MM.1S (cell line): ENCODE measurements at regions not wholly inside any gene's neighbourhood (a gene's known extent, or its start where the extent isn't known, plus 50 kb on each side); places are given as distances from the start of the nearest gene placed in this dataset.

Experiments used
- DNase-seq: peaks from one replicate; pipeline ENCODE4 v3.0.0-alpha.2; 2015
- H2AFZ ChIP-seq: fragments of 300-600 bp; sonication (generic); 2 replicates; pipeline ENCODE4 v1.6.0; 2016; ENCODE audit warnings: antibody characterized with exemption, low read length
- H3F3A ChIP-seq: fragments of 300-600 bp; sonication (generic); 2 replicates; pipeline ENCODE4 v1.6.1; 2016; ENCODE audit warnings: mild to moderate bottlenecking, antibody characterized with exemption, low read length, moderate library complexity, mixed read lengths; ENCODE audit not compliant: insufficient read depth
- H3K27ac ChIP-seq: fragments of 300-600 bp; sonication (generic); 2 replicates; pipeline ENCODE4 v1.5.1; 2016; ENCODE audit warnings: mild to moderate bottlenecking, low read length
- H3K27me3 ChIP-seq: fragments of 300-600 bp; sonication (generic); replicated peaks from 2 replicates; pipeline ENCODE4 v1.6.0; 2016; ENCODE audit warnings: low read length; ENCODE audit not compliant: insufficient read depth
- H3K36me3 ChIP-seq: fragments of 300-600 bp; sonication (generic); replicated peaks from 2 replicates; pipeline ENCODE4 v1.6.1; 2016; ENCODE audit warnings: mild to moderate bottlenecking, low read length, mixed read lengths; ENCODE audit not compliant: insufficient read depth
- H3K4me1 ChIP-seq: fragments of 300-600 bp; sonication (generic); 2 replicates; pipeline ENCODE4 v1.6.1; 2016; ENCODE audit warnings: low read length, mixed read lengths
- H3K4me2 ChIP-seq: fragments of 300-600 bp; sonication (generic); 2 replicates; pipeline ENCODE4 v1.6.0; 2016; ENCODE audit warnings: low read depth, low read length
- H3K4me3 ChIP-seq: fragments of 300-600 bp; sonication (generic); 2 replicates; pipeline ENCODE4 v1.5.1; 2016; ENCODE audit warnings: low read length, mixed read lengths
- H3K79me2 ChIP-seq: fragments of 300-600 bp; sonication (generic); 2 replicates; pipeline ENCODE4 v1.6.1; 2016; ENCODE audit warnings: mixed run types, low read length, mixed read lengths
- H3K9ac ChIP-seq: fragments of 300-600 bp; sonication (generic); 2 replicates; pipeline ENCODE4 v1.6.1; 2016; ENCODE audit warnings: low read length, mixed read lengths
- H3K9me2 ChIP-seq: fragments of 300-600 bp; sonication (generic); replicated peaks from 2 replicates; pipeline ENCODE4 v1.6.1; 2016; ENCODE audit warnings: mild to moderate bottlenecking, low read length, mixed read lengths; ENCODE audit not compliant: insufficient read depth
- H3K9me3 ChIP-seq: fragments of 300-600 bp; sonication (generic); replicated peaks from 2 replicates; pipeline ENCODE4 v1.6.1; 2016; ENCODE audit warnings: mild to moderate bottlenecking, low read length, mixed read lengths; ENCODE audit not compliant: insufficient read depth
- H4K20me1 ChIP-seq: fragments of 300-600 bp; sonication (generic); 2 replicates; pipeline ENCODE4 v1.6.1; 2016; ENCODE audit warnings: mild to moderate bottlenecking, low read length, moderate library complexity, mixed read lengths; ENCODE audit not compliant: insufficient read depth
- EZH2 ChIP-seq: fragments of 300-600 bp; sonication (generic); optimal IDR thresholded peaks from 2 replicates; pipeline ENCODE3; 2017; ENCODE audit warnings: low read depth, mild to moderate bottlenecking, antibody characterized with exemption, low read length, mixed read lengths
- EZH2phosphoT487 ChIP-seq: fragments of 300-600 bp; sonication (generic); IDR thresholded peaks from 2 replicates; pipeline ENCODE4 v1.6.1; 2018; ENCODE audit warnings: antibody characterized with exemption, low read length
- TF ChIP-seq, protein P1 (sequence below): fragments of 300-600 bp; sonication (generic); IDR thresholded peaks from 2 replicates; pipeline ENCODE4 v1.5.1; 2016; ENCODE audit warnings: antibody characterized with exemption, low read length, mixed read lengths

DNA sequence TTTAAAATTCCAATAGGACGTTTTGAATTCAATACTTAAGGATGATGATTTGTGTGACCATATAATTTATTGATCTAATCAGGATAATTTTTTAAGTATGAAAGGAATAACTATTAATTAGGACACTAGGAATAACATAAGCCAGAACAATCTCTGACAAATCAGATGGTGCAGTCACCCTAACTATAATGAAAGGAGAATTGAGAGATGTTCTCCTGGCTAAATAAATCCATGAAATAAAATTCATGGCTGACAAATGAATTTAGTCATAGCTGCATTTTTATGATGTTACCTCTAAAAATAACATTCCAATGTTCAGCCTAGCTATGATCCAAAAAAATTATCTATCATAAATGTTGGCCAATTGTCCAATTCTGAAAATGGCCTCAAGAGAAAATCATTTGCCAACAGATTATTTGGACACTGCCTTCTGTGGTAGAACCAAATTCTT is 190.6 kb upstream of the NEIL3 start:
- H3K9me2 ChIP-seq: no peaks in the 10 kb centered on the region
- no peak overlapping the region for H2AFZ ChIP-seq
- H3K36me3 ChIP-seq: no peaks in the 10 kb centered on the region
- H4K20me1 ChIP-seq: no peaks in the 10 kb centered on the region
- no peaks in the 10 kb centered on the region for H3K27me3 ChIP-seq
- no peaks in the 10 kb centered on the region for H3K4me1 ChIP-seq
- TF ChIP-seq EZH2: no peak
- no peak for TF ChIP-seq EZH2phosphoT487
- TF ChIP-seq, protein P1, sequence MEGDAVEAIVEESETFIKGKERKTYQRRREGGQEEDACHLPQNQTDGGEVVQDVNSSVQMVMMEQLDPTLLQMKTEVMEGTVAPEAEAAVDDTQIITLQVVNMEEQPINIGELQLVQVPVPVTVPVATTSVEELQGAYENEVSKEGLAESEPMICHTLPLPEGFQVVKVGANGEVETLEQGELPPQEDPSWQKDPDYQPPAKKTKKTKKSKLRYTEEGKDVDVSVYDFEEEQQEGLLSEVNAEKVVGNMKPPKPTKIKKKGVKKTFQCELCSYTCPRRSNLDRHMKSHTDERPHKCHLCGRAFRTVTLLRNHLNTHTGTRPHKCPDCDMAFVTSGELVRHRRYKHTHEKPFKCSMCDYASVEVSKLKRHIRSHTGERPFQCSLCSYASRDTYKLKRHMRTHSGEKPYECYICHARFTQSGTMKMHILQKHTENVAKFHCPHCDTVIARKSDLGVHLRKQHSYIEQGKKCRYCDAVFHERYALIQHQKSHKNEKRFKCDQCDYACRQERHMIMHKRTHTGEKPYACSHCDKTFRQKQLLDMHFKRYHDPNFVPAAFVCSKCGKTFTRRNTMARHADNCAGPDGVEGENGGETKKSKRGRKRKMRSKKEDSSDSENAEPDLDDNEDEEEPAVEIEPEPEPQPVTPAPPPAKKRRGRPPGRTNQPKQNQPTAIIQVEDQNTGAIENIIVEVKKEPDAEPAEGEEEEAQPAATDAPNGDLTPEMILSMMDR: no peak
- H3K79me2 ChIP-seq: no peaks in the 10 kb centered on the region
- H3K4me2 ChIP-seq: no peak overlapping the region
- no peak for DNase-seq
- no peaks in the 10 kb centered on the region for H3K9me3 ChIP-seq
- H3K9ac ChIP-seq: no peak overlapping the region
- no peaks in the 10 kb centered on the region for H3F3A ChIP-seq
- no peak overlapping the region for H3K4me3 ChIP-seq
- no peak overlapping the region for H3K27ac ChIP-seq

DNA sequence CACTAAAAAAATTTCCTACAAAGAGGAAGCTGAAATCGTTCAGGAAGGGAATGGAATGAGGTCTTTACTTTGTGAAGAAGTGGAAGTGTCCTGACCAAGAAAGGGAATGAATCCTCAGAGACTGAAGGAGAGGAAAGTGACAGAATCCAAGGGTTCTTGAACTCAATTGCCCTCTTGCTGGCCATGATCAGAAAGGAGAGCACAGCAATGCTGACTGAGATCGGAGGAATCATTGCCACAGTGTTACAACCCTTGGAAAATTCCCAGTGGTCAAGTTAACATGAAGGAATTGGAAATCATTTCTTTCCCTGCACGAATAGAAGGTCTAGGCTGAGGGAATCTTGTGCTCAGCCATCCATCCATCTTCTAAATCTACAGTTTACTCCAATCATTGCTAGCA is 190.0 kb upstream of the NEIL3 start:
- Histone ChIP-seq H4K20me1 (no peaks in the 10 kb centered on the region), H3K4me1 (no peaks in the 10 kb centered on the region), H2AFZ (no peak overlapping the region), H3F3A (no peaks in the 10 kb centered on the region), H3K4me2 (no peak overlapping the region), H3K9me3 (no peaks in the 10 kb centered on the region), H3K9ac (no peak overlapping the region), H3K4me3 (no peak overlapping the region), H3K27me3 (no peaks in the 10 kb centered on the region), H3K9me2 (no peaks in the 10 kb centered on the region), H3K27ac (no peak overlapping the region), H3K36me3 (no peaks in the 10 kb centered on the region), H3K79me2 (no peaks in the 10 kb centered on the region)
- no peak for DNase-seq
- no peak for TF ChIP-seq EZH2phosphoT487
- TF ChIP-seq EZH2: no peak
- TF ChIP-seq, protein P1: no peak

DNA sequence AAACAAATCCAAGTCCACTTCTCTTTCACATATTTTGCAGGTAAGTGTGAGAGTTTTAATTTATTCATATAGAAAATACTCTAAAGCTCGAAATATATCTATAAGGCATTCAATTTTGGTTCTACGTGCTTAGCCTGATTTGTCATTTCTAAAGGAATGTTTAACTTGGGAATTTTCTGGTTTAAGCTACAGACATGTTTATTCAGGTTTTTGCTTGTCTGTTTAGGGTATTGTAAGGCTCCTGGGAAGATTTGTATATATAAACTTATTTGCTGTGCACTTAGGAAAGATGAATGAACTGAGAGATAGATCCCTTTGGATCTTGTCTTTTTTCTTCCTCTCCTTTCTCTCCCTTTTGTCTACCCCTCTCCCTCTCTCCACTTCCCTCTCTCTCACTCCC is 185.9 kb upstream of the NEIL3 start:
- H3K9me2 ChIP-seq: no peaks in the 10 kb centered on the region
- H4K20me1 ChIP-seq: no peaks in the 10 kb centered on the region
- H3K9ac ChIP-seq: no peak overlapping the region
- no peaks in the 10 kb centered on the region for H3K36me3 ChIP-seq
- H3K27me3 ChIP-seq: no peaks in the 10 kb centered on the region
- no peak for DNase-seq
- H2AFZ ChIP-seq: no peak overlapping the region
- no peaks in the 10 kb centered on the region for H3K79me2 ChIP-seq
- TF ChIP-seq EZH2 (no peak), EZH2phosphoT487 (no peak)
- TF ChIP-seq, protein P1: no peak
- no peaks in the 10 kb centered on the region; the same call in 1 of the 2 replicates for H3K9me3 ChIP-seq
- no peak overlapping the region for H3K27ac ChIP-seq
- no peak overlapping the region for H3K4me2 ChIP-seq
- no peaks in the 10 kb centered on the region for H3K4me1 ChIP-seq
- no peaks in the 10 kb centered on the region for H3F3A ChIP-seq
- no peak overlapping the region for H3K4me3 ChIP-seq
